Glomerular visceral epithelial cell (primary cell): ENCODE measurements at regions not wholly inside any gene's neighbourhood (a gene's known extent, or its start where the extent isn't known, plus 50 kb on each side); places are given as distances from the start of the nearest gene placed in this dataset.

Experiments
- DNase-seq: peaks from one replicate; pipeline ENCODE4 v3.0.0-alpha.2; 2016; ENCODE audit errors: extremely low spot score

GRCh38 chr2:6287406-6287805 is 578.3 kb downstream of the CMPK2 start:
- DNase-seq: no peak

GRCh38 chr2:6288791-6289190 is 576.9 kb downstream of the CMPK2 start:
- no peak for DNase-seq

- no peak for DNase-seq
Observed at GRCh38 chr2:6290217-6291015, 575.3 kb downstream of the CMPK2 start.

GRCh38 chr2:6294791-6295190 is 570.9 kb downstream of the CMPK2 start:
- DNase-seq: no peak

- DNase-seq: no peak
Observed at GRCh38 chr2:6297238-6297637, 568.5 kb downstream of the CMPK2 start.

GRCh38 chr2:6301426-6301825 is 564.3 kb downstream of the CMPK2 start:
- no peak for DNase-seq

GRCh38 chr2:6308986-6309385 is 556.7 kb downstream of the CMPK2 start:
- DNase-seq: no peak

- DNase-seq: no peak
Observed at GRCh38 chr2:6309415-6310255, 556.1 kb downstream of the CMPK2 start.

GRCh38 chr2:6310256-6311215 is 555.2 kb downstream of the CMPK2 start:
- DNase-seq: no peak

GRCh38 chr2:6312367-6312766 is 553.3 kb downstream of the CMPK2 start:
- DNase-seq: no peak

- no peak for DNase-seq
Observed at GRCh38 chr2:6314218-6314960, 551.3 kb downstream of the CMPK2 start.

GRCh38 chr2:6325616-6326015 is 540.1 kb downstream of the CMPK2 start:
- no peak for DNase-seq

GRCh38 chr2:6326958-6327357 is 538.7 kb downstream of the CMPK2 start:
- no peak for DNase-seq

- no peak for DNase-seq
Observed at GRCh38 chr2:6336752-6337471, 528.8 kb downstream of the CMPK2 start.

GRCh38 chr2:6337472-6337820 is 528.3 kb downstream of the CMPK2 start:
- no peak for DNase-seq

GRCh38 chr2:6341588-6342129 is 524.0 kb downstream of the CMPK2 start:
- DNase-seq: no peak

GRCh38 chr2:6342273-6342920 is 523.3 kb downstream of the CMPK2 start:
- DNase-seq: no peak

- no peak for DNase-seq
Observed at GRCh38 chr2:6343076-6343475, 522.6 kb downstream of the CMPK2 start.

GRCh38 chr2:6352247-6352646 is 513.5 kb downstream of the CMPK2 start:
- no peak for DNase-seq
